ENCODE measurements at regions not wholly inside any gene's neighbourhood (a gene's known extent, or its start where the extent isn't known, plus 50 kb on each side); places are given as distances from the start of the nearest gene placed in this dataset.
"Not testable (repeated sequence)": the region's sequence is repeated elsewhere in the genome, so short reads cannot be mapped to it uniquely, and the experiment has no call there.

DNA sequence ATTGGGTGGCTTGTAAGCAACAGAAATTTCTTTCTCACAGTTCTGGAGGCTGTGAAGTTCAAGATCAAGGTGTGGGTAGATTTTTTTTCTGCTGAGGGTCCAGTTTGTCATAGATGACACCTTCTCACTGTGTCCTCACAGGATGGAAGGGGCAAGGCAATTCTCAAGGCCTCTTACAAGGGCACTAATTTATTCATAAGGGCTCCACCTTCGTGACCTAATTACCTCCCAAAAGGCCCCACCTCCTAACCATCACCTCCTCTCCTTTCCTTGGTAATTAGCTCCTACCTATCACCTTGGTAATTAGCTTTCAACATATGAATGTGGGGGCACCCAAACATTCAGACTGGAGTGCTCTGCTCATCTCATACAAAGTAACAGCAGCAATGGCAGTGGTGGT is 92.3 kb upstream of the CD44 start:
- H3K27me3 ChIP-seq (ENCODE audit: insufficient read depth, low read length), result no peaks in the 10 kb centered on the region
- no peak overlapping the region for H2AFZ ChIP-seq (ENCODE audit: low read depth, low read length)
- DNase-seq (ENCODE audit: low read depth) (no peak), FAIRE-seq (no peak)
- no peaks in the 10 kb centered on the region for H3K4me1 ChIP-seq (ENCODE audit: insufficient read depth, low read length)
- Mint-ChIP-seq H3K4me3 (ENCODE audit: unreplicated experiment) (no peak overlapping the region), H3K36me3 (ENCODE audit: low read depth, unreplicated experiment) (no peaks in the 10 kb centered on the region), H3K4me1 (ENCODE audit: low read depth, unreplicated experiment) (peaks cover 9% of the 10 kb centered on the region), H3K9me3 (ENCODE audit: unreplicated experiment) (peaks cover 4% of the 10 kb centered on the region), H3K27ac (ENCODE audit: unreplicated experiment) (no peak overlapping the region), H3K27me3 (ENCODE audit: low read depth, unreplicated experiment) (peaks cover 5% of the 10 kb centered on the region)
- no peak overlapping the region for H3K4me2 ChIP-seq (ENCODE audit: low read length)
- H3K4me3 ChIP-seq (ENCODE audit: insufficient read depth, low read depth, low read length), result no peak overlapping the region
- no peaks in the 10 kb centered on the region for H4K20me1 ChIP-seq (ENCODE audit: insufficient read depth, low read length)
- H3K9me3 ChIP-seq (ENCODE audit: insufficient read depth, low read depth, low read length), result no peaks in the 10 kb centered on the region
- H3K36me3 ChIP-seq (ENCODE audit: insufficient read depth, low read length), result no peaks in the 10 kb centered on the region
- no peak overlapping the region for H3K9ac ChIP-seq (ENCODE audit: low read length)
- H3K79me2 ChIP-seq (ENCODE audit: insufficient read depth, low read length), result no peaks in the 10 kb centered on the region
- H3K27ac ChIP-seq (ENCODE audit: low read depth, low read length), result no peak overlapping the region
- TF ChIP-seq EZH2 (IDR thresholded peaks at IDR 0.05; ENCODE audit: insufficient read depth, low read length), result no peak
- TF ChIP-seq, protein P1, sequence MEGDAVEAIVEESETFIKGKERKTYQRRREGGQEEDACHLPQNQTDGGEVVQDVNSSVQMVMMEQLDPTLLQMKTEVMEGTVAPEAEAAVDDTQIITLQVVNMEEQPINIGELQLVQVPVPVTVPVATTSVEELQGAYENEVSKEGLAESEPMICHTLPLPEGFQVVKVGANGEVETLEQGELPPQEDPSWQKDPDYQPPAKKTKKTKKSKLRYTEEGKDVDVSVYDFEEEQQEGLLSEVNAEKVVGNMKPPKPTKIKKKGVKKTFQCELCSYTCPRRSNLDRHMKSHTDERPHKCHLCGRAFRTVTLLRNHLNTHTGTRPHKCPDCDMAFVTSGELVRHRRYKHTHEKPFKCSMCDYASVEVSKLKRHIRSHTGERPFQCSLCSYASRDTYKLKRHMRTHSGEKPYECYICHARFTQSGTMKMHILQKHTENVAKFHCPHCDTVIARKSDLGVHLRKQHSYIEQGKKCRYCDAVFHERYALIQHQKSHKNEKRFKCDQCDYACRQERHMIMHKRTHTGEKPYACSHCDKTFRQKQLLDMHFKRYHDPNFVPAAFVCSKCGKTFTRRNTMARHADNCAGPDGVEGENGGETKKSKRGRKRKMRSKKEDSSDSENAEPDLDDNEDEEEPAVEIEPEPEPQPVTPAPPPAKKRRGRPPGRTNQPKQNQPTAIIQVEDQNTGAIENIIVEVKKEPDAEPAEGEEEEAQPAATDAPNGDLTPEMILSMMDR (IDR thresholded peaks at IDR 0.05; ENCODE audit: insufficient read depth, low read depth, low read length), result no peak

DNA sequence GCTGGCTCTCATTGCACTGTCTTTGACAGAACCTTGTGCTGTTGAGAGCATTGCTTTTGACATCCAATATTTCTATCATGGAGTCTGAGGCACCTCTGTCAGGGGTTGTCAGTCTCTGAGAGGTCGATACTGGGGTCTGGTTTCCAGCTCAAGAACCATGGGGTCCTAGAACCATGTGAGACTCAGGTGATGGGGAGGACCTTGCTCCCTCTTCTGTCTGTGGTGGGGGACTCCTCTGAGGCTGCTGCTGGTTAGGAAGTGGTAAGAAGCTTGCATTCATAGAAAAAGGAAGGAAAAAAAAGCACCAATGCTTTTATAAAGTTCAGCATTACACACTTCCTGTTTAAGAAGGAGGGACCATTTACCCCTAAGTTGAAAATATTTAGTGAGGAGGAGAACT is 91.8 kb upstream of the CD44 start:
- peaks cover 9% of the 10 kb centered on the region for H3K4me1 Mint-ChIP-seq (ENCODE audit: low read depth, unreplicated experiment)
- Histone ChIP-seq H3K27ac (ENCODE audit: low read depth, low read length) (no peak overlapping the region), H3K4me2 (ENCODE audit: low read length) (no peak overlapping the region), H3K79me2 (ENCODE audit: insufficient read depth, low read length) (no peaks in the 10 kb centered on the region), H3K36me3 (ENCODE audit: insufficient read depth, low read length) (no peaks in the 10 kb centered on the region), H3K4me3 (ENCODE audit: insufficient read depth, low read depth, low read length) (no peak overlapping the region), H3K9ac (ENCODE audit: low read length) (no peak overlapping the region), H2AFZ (ENCODE audit: low read depth, low read length) (no peak overlapping the region), H3K27me3 (ENCODE audit: insufficient read depth, low read length) (no peaks in the 10 kb centered on the region), H3K4me1 (ENCODE audit: insufficient read depth, low read length) (no peaks in the 10 kb centered on the region), H4K20me1 (ENCODE audit: insufficient read depth, low read length) (no peaks in the 10 kb centered on the region), H3K9me3 (ENCODE audit: insufficient read depth, low read depth, low read length) (no peaks in the 10 kb centered on the region)
- H3K9me3 Mint-ChIP-seq (ENCODE audit: unreplicated experiment), result peaks cover 4% of the 10 kb centered on the region
- no peak for FAIRE-seq
- DNase-seq (ENCODE audit: low read depth), result no peak
- TF ChIP-seq, protein P1 (IDR thresholded peaks at IDR 0.05; ENCODE audit: insufficient read depth, low read depth, low read length), result no peak
- no peak for TF ChIP-seq EZH2 (IDR thresholded peaks at IDR 0.05; ENCODE audit: insufficient read depth, low read length)
- no peak overlapping the region for H3K4me3 Mint-ChIP-seq (ENCODE audit: unreplicated experiment)
- H3K27ac Mint-ChIP-seq (ENCODE audit: unreplicated experiment), result no peak overlapping the region
- H3K27me3 Mint-ChIP-seq (ENCODE audit: low read depth, unreplicated experiment), result peaks cover 5% of the 10 kb centered on the region
- H3K36me3 Mint-ChIP-seq (ENCODE audit: low read depth, unreplicated experiment), result no peaks in the 10 kb centered on the region

DNA sequence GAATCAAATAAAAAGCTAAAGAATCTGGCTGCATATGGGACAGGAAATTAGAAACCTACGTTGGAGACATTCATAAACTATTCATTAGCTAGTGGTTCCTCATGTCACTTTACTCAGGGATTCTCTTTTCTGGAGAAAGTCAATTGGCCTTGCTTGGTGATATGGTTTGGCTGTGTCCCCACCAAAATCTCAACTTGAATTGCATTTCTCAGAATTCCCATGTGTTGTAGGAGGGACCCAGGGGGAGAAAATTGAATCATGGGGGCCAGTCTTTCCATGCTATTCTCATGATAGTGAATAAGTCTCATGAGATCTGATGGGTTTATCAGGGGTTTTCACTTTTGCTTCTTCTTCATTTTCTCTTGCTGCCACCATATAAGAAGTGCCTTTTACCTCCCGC is 91.2 kb upstream of the CD44 start:
- Mint-ChIP-seq H3K36me3 (ENCODE audit: low read depth, unreplicated experiment) (no peaks in the 10 kb centered on the region), H3K4me1 (ENCODE audit: low read depth, unreplicated experiment) (peaks cover 7% of the 10 kb centered on the region), H3K9me3 (ENCODE audit: unreplicated experiment) (peaks cover 4% of the 10 kb centered on the region), H3K27me3 (ENCODE audit: low read depth, unreplicated experiment) (peaks cover 5% of the 10 kb centered on the region), H3K27ac (ENCODE audit: unreplicated experiment) (no peak overlapping the region), H3K4me3 (ENCODE audit: unreplicated experiment) (no peak overlapping the region)
- Histone ChIP-seq H2AFZ (ENCODE audit: low read depth, low read length) (no peak overlapping the region), H3K36me3 (ENCODE audit: insufficient read depth, low read length) (no peaks in the 10 kb centered on the region), H3K9me3 (ENCODE audit: insufficient read depth, low read depth, low read length) (no peaks in the 10 kb centered on the region), H3K4me3 (ENCODE audit: insufficient read depth, low read depth, low read length) (no peak overlapping the region), H3K79me2 (ENCODE audit: insufficient read depth, low read length) (no peaks in the 10 kb centered on the region), H3K9ac (ENCODE audit: low read length) (no peak overlapping the region), H4K20me1 (ENCODE audit: insufficient read depth, low read length) (no peaks in the 10 kb centered on the region), H3K4me2 (ENCODE audit: low read length) (no peak overlapping the region), H3K27me3 (ENCODE audit: insufficient read depth, low read length) (no peaks in the 10 kb centered on the region), H3K4me1 (ENCODE audit: insufficient read depth, low read length) (no peaks in the 10 kb centered on the region), H3K27ac (ENCODE audit: low read depth, low read length) (no peak overlapping the region)
- no peak for DNase-seq (ENCODE audit: low read depth)
- TF ChIP-seq EZH2 (IDR thresholded peaks at IDR 0.05; ENCODE audit: insufficient read depth, low read length), result no peak
- TF ChIP-seq, protein P1 (IDR thresholded peaks at IDR 0.05; ENCODE audit: insufficient read depth, low read depth, low read length), result no peak
- FAIRE-seq, result no peak

DNA sequence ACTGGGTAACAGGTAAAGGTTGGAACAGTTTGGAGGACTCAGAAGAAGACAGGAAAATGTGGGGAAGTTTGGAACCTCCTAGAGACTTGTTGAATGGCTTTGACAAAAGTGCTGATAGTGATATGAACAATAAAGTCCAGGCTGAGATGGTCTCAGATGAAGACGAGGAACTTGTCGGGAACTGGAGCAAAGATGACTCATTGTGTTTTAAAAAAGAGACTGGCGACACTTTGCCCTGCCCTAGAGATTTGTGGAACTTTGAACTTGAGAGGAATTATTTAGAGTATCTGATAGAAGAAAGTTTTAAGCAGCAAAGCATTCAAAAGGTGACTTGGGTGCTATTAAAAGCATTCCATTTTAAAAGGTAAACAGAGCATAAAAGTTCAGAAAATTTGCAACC is 90.6 kb upstream of the CD44 start:
- H3K27ac Mint-ChIP-seq (ENCODE audit: unreplicated experiment); H3K9me3 Mint-ChIP-seq (ENCODE audit: unreplicated experiment); H2AFZ ChIP-seq (ENCODE audit: low read depth, low read length); H3K4me3 Mint-ChIP-seq (ENCODE audit: unreplicated experiment); H3K27ac ChIP-seq (ENCODE audit: low read depth, low read length); H3K4me1 Mint-ChIP-seq (ENCODE audit: low read depth, unreplicated experiment); H3K36me3 Mint-ChIP-seq (ENCODE audit: low read depth, unreplicated experiment); H3K27me3 ChIP-seq (ENCODE audit: insufficient read depth, low read length); H3K36me3 ChIP-seq (ENCODE audit: insufficient read depth, low read length); DNase-seq (ENCODE audit: low read depth); H3K4me2 ChIP-seq (ENCODE audit: low read length); H3K4me3 ChIP-seq (ENCODE audit: insufficient read depth, low read depth, low read length); H3K4me1 ChIP-seq (ENCODE audit: insufficient read depth, low read length); H3K79me2 ChIP-seq (ENCODE audit: insufficient read depth, low read length); H3K9me3 ChIP-seq (ENCODE audit: insufficient read depth, low read depth, low read length); H4K20me1 ChIP-seq (ENCODE audit: insufficient read depth, low read length); FAIRE-seq; H3K27me3 Mint-ChIP-seq (ENCODE audit: low read depth, unreplicated experiment); H3K9ac ChIP-seq (ENCODE audit: low read length): not testable (repeated sequence)

Data from astrocyte (in vitro differentiated cells and primary cell).